Upper lobe of left lung (tissue), 6 donors: ENCODE measurements at regions not wholly inside any gene's neighbourhood (a gene's known extent, or its start where the extent isn't known, plus 50 kb on each side); places are given as distances from the start of the nearest gene placed in this dataset.

Experiments used
- ATAC-seq, 2 donors: fragments of 200-7000 bp; cut with Tn5 transposase; one replicate each; pipeline ENCODE4 v1.9.1; 2022; ENCODE audit warnings: mild to moderate bottlenecking in 2 of 2, moderate library complexity in 2 of 2; ENCODE audit not compliant: low FRiP score in 2 of 2
- DNase-seq, 2 donors: peaks; one replicate each; pipeline ENCODE4 v3.0.0-alpha.2; 2019 to 2020
- H3K27ac ChIP-seq, 4 donors: fragments of 200-600 bp; sonication (generic); one replicate each; pipeline ENCODE4 v1.5.1; 2016 to 2019
- H3K27me3 ChIP-seq, 4 donors: fragments of 200-600 bp; sonication (generic); one replicate each; pipeline ENCODE4 v1.5.1; 2017 to 2019
- H3K36me3 ChIP-seq, 4 donors: fragments of 200-600 bp; sonication (generic); one replicate each; pipeline ENCODE4 v1.5.1; 2016 to 2019
- H3K4me1 ChIP-seq, 4 donors: fragments of 200-600 bp; sonication (generic); one replicate each; pipeline ENCODE4 v1.5.1; 2018 to 2019
- H3K4me3 ChIP-seq, 4 donors: fragments of 200-600 bp; sonication (generic); one replicate each; pipeline ENCODE4 v1.5.1; 2017 to 2019; ENCODE audit warnings: mild to moderate bottlenecking in 2 of 4, moderate library complexity in 1 of 4
- H3K9me3 ChIP-seq, 4 donors: fragments of 200-600 bp; sonication (generic); one replicate each; pipeline ENCODE4 v1.5.1; 2018 to 2019
- EP300 ChIP-seq, 4 donors: sonication (generic); formaldehyde crosslinking; IDR thresholded peaks; one replicate each; pipeline ENCODE4 v1.5.1; 2017; ENCODE audit warnings: antibody characterized with exemption in 4 of 4, control low read depth in 2 of 4
- POLR2A ChIP-seq, 4 donors: fragments of 450-650 bp; IDR thresholded peaks; one replicate each; pipeline ENCODE4 v1.5.1; 2016 to 2017; ENCODE audit warnings: antibody characterized with exemption in 4 of 4, mild to moderate bottlenecking in 2 of 4
- POLR2AphosphoS5 ChIP-seq, 2 donors: sonication (generic); formaldehyde crosslinking; IDR thresholded peaks; one replicate each; pipeline ENCODE4 v1.5.1; 2017; ENCODE audit warnings: antibody characterized with exemption in 2 of 2
- WGBS, 2 donors: methylation state at CpG; one replicate each; pipeline ENCODE4 v1.1.5; 2017 to 2018; 5-methylcytosine and 5-hydroxymethylcytosine counted together
- TF ChIP-seq, protein P1 (sequence below), 6 experiments: fragments of 450-650 bp in 4 of 6; fragments of 200-600 bp in 2 of 6; sonication (generic) in 2 of 6; IDR thresholded peaks; one replicate each; pipeline ENCODE4 v1.5.1; 2016 to 2019; ENCODE audit warnings: antibody characterized with exemption in 6 of 6
- donor health status: DM: no; HTN: no; CAD: no; lungs with moderate emphysema.
- donor health status: DM: no; HTN: yes; CAD: no; lungs with severe emphysema.

DNA sequence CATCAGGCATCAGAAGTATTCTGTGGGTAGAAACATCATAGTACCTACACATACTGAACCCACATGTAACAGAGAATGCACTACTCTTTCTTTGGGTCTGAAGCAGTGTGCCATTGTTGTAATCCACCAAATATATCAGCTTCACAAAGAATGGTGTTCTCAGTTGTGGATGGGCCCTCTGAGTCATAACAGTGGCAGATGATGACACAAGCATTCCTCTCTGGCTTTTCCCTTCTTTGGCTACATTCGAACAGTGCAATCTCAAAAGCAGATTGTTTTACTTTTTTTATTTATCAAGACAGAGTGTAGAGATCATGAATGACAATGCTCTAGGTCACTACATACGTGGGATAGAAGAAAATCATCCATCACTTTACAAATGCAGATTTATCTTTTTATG lies 247.2 kb upstream of the EPHA5 start:
- ATAC-seq (no peak), DNase-seq (no peak)
- Histone ChIP-seq H3K36me3 (no peaks in the 10 kb centered on the region), H3K4me3 (no peak overlapping the region), H3K9me3 (no peaks in the 10 kb centered on the region), H3K27ac (no peak overlapping the region), H3K4me1 (no peaks in the 10 kb centered on the region), H3K27me3 (no peaks in the 10 kb centered on the region)
- TF ChIP-seq POLR2AphosphoS5 (IDR thresholded peaks at IDR 0.05) (no peak), EP300 (IDR thresholded peaks at IDR 0.05) (no peak), POLR2A (IDR thresholded peaks at IDR 0.05) (no peak)
- TF ChIP-seq, protein P1, sequence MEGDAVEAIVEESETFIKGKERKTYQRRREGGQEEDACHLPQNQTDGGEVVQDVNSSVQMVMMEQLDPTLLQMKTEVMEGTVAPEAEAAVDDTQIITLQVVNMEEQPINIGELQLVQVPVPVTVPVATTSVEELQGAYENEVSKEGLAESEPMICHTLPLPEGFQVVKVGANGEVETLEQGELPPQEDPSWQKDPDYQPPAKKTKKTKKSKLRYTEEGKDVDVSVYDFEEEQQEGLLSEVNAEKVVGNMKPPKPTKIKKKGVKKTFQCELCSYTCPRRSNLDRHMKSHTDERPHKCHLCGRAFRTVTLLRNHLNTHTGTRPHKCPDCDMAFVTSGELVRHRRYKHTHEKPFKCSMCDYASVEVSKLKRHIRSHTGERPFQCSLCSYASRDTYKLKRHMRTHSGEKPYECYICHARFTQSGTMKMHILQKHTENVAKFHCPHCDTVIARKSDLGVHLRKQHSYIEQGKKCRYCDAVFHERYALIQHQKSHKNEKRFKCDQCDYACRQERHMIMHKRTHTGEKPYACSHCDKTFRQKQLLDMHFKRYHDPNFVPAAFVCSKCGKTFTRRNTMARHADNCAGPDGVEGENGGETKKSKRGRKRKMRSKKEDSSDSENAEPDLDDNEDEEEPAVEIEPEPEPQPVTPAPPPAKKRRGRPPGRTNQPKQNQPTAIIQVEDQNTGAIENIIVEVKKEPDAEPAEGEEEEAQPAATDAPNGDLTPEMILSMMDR (IDR thresholded peaks at IDR 0.05), result no peak
- 59 to 74% methylated on average over 2 of the region's 2 CpGs for WGBS, 2 donors

DNA sequence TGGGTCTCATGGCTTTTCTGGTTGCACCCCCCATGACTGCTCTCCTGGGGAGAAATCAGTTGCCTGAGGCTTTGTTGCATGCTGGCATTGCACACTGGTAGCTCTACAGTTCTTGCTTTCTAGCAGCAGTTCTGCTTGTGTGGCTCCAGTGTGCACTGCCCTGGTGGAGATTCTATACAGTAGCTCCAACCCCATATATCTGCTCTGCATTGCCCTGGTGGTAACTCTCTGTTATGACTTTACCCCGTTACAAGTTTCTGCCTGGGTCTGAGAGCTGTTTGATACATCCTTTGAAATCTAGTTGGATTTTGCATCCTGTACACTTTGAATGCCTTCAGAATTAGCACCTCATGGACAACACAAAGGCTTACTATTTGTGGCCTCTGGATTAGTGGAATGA lies 241.4 kb upstream of the EPHA5 start:
- Histone ChIP-seq H3K27me3 (no peaks in the 10 kb centered on the region), H3K27ac (no peak overlapping the region), H3K4me1 (no peaks in the 10 kb centered on the region), H3K36me3 (no peaks in the 10 kb centered on the region), H3K9me3 (no peaks in the 10 kb centered on the region), H3K4me3 (no peak overlapping the region)
- 19 to 92% methylated on average over 1 of the region's 1 CpG for WGBS, 2 donors
- ATAC-seq (no peak), DNase-seq (no peak)
- TF ChIP-seq, protein P1 (IDR thresholded peaks at IDR 0.05), result no peak
- TF ChIP-seq POLR2A (IDR thresholded peaks at IDR 0.05), result no peak
- TF ChIP-seq POLR2AphosphoS5 (IDR thresholded peaks at IDR 0.05), result no peak
- TF ChIP-seq EP300 (IDR thresholded peaks at IDR 0.05), result no peak

DNA sequence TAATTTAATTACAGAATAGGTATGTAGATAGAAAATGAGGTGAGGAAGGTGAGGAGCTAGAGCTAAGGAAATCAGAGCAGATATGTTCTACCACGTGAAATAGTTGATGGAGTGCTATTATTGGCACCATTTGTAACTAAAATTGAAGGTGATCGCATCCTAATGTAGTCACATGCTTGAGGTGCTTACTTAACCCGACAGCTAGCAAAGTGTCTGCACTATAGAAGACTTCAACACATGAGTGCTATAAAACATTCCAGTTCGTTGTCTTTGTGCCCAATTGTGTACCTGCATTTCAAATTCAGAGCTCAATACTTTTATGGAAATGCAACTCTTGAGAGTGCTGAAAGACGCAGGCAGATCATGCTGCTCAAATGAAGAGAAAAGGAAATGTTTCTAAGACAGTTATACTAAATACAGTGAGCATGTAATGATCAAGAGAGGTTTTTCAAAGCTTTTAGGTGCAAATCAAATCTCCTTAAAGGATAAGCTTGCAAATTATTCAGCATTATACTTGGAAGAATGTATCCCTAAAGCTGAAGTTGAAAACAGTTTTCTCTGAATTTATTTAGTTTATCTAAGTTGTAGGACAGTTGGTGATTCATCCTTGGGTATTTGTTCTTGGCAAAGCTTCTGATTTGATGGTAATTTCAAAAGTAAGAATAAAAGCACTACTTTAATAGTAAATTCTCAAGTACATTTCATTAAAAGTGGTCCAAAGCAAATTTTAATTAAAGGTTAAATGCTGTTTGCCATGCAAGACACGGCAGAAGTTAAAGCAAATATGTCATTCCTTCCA lies 223.9 kb upstream of the EPHA5 start:
- WGBS, 2 donors, result 45 to 46% methylated on average over 6 of the region's 6 CpGs
- no peak overlapping the region for H3K4me3 ChIP-seq
- no peak overlapping the region for H3K27ac ChIP-seq
- no peaks in the 10 kb centered on the region for H3K4me1 ChIP-seq
- no peak for ATAC-seq
- H3K36me3 ChIP-seq, result no peaks in the 10 kb centered on the region
- H3K9me3 ChIP-seq, result peaks cover 0 to 5% (median 0%) of the 10 kb centered on the region in 4 donors
- DNase-seq, result no peak
- H3K27me3 ChIP-seq, result no peaks in the 10 kb centered on the region
- TF ChIP-seq EP300 (IDR thresholded peaks at IDR 0.05) (no peak), POLR2A (IDR thresholded peaks at IDR 0.05) (no peak), POLR2AphosphoS5 (IDR thresholded peaks at IDR 0.05) (no peak)
- TF ChIP-seq, protein P1 (IDR thresholded peaks at IDR 0.05), result no peak

DNA sequence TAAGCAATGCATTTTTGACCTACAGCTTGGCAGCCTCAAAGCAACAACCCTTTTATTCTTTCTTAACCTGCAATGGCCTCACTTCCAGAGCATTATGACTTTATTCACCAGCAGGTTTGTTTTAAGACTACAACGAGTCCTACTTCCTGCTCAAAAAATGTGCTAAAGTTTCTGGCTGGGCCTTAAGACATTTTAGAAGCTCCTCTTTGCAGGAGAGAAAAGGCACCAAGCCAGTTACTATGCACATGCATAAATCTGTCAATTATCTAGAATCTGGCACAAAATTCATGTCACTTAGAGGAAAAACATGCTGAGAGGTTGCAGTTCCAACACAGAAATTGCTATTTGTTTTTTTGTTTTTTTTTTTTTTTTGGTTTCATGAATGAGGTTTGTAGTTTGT lies 223.0 kb upstream of the EPHA5 start:
- WGBS, 2 donors, result 4 to 9% methylated on average over 1 of the region's 1 CpG
- TF ChIP-seq POLR2AphosphoS5 (IDR thresholded peaks at IDR 0.05), result no peak
- TF ChIP-seq, protein P1 (IDR thresholded peaks at IDR 0.05), result no peak
- TF ChIP-seq EP300 (IDR thresholded peaks at IDR 0.05), result no peak
- no peak for TF ChIP-seq POLR2A (IDR thresholded peaks at IDR 0.05)
- no peaks in the 10 kb centered on the region for H3K4me1 ChIP-seq
- ATAC-seq (no peak), DNase-seq (no peak)
- no peak overlapping the region for H3K4me3 ChIP-seq
- H3K9me3 ChIP-seq, result peaks cover 0 to 5% (median 0%) of the 10 kb centered on the region in 4 donors
- H3K27ac ChIP-seq, result no peak overlapping the region
- no peaks in the 10 kb centered on the region for H3K27me3 ChIP-seq
- no peaks in the 10 kb centered on the region for H3K36me3 ChIP-seq

DNA sequence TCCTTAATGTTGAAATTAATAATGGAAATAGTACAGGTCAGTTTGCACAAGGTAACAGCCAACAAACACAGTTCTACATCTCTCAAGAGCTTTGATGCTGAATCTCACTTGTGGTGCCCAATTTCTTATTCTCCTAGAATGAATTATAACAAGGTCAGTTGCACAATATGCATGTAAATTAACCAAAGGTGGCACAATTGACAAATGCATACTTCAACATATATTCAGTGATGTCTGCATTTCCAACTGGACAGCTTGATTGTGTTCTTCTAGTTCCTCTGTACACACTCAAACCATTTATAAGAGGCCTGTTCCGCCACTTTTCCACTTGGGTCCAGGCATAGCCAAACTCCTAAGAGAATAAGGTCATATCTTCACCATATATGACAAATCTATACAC lies 210.3 kb upstream of the EPHA5 start:
- Histone ChIP-seq H3K9me3 (no peaks in the 10 kb centered on the region), H3K4me3 (no peak overlapping the region), H3K27ac (no peak overlapping the region), H3K27me3 (no peaks in the 10 kb centered on the region), H3K36me3 (no peaks in the 10 kb centered on the region), H3K4me1 (no peaks in the 10 kb centered on the region)
- TF ChIP-seq POLR2A (IDR thresholded peaks at IDR 0.05), result no peak
- TF ChIP-seq, protein P1 (IDR thresholded peaks at IDR 0.05), result no peak
- TF ChIP-seq EP300 (IDR thresholded peaks at IDR 0.05), result no peak
- TF ChIP-seq POLR2AphosphoS5 (IDR thresholded peaks at IDR 0.05), result no peak
- WGBS, 2 donors, result 73 to 76% methylated on average over 1 of the region's 1 CpG
- DNase-seq (no peak), ATAC-seq (no peak)
